PC-3 (cell line): ENCODE measurements at regions not wholly inside any gene's neighbourhood (a gene's known extent, or its start where the extent isn't known, plus 50 kb on each side); places are given as distances from the start of the nearest gene placed in this dataset.

Experiments
- EZH2 ChIP-seq: fragments of 300-600 bp; sonication (generic); IDR thresholded peaks from one replicate; pipeline ENCODE4 v1.6.1; 2017; ENCODE audit warnings: antibody characterized with exemption, mild to moderate bottlenecking, low read length; ENCODE audit not compliant: unreplicated experiment
- EZH2phosphoT487 ChIP-seq: fragments of 300-600 bp; sonication (generic); IDR thresholded peaks from 2 replicates; pipeline ENCODE4 v1.6.1; 2018; ENCODE audit warnings: mild to moderate bottlenecking, antibody characterized with exemption, low read length, borderline replicate concordance
- TF ChIP-seq, protein P1 (sequence below): fragments of 300-600 bp; sonication (generic); conservative IDR thresholded peaks from 2 replicates; pipeline ENCODE4 v1.5.1; 2017; ENCODE audit warnings: antibody characterized with exemption, low read depth, mild to moderate bottlenecking, low read length

DNA sequence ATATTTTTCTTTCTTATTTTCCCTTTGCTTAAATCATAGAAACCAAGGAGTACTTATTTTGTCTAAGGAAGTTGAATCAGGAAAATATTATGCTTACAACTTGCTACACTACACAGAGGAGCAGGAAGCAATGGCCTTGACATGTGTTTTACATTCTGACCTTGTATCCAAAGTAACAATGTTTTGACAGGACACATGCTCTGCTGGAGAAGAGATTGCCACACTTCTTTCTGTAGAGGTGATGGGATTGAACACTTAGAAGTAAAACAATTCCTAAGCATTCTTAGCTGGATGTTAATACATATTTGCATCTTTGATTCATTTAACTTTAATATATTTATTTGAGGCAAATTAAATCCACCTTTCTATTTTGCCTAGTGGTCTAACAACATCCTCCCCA, 929.1 kb downstream of the DSC3 start:
- TF ChIP-seq, protein P1, sequence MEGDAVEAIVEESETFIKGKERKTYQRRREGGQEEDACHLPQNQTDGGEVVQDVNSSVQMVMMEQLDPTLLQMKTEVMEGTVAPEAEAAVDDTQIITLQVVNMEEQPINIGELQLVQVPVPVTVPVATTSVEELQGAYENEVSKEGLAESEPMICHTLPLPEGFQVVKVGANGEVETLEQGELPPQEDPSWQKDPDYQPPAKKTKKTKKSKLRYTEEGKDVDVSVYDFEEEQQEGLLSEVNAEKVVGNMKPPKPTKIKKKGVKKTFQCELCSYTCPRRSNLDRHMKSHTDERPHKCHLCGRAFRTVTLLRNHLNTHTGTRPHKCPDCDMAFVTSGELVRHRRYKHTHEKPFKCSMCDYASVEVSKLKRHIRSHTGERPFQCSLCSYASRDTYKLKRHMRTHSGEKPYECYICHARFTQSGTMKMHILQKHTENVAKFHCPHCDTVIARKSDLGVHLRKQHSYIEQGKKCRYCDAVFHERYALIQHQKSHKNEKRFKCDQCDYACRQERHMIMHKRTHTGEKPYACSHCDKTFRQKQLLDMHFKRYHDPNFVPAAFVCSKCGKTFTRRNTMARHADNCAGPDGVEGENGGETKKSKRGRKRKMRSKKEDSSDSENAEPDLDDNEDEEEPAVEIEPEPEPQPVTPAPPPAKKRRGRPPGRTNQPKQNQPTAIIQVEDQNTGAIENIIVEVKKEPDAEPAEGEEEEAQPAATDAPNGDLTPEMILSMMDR, result no peak
- no peak for TF ChIP-seq EZH2
- TF ChIP-seq EZH2phosphoT487, result no peak
